Muscle of leg (tissue), 3 donors: ENCODE measurements at regions not wholly inside any gene's neighbourhood (a gene's known extent, or its start where the extent isn't known, plus 50 kb on each side); places are given as distances from the start of the nearest gene placed in this dataset.

Experiments
- DNase-seq: peaks from one replicate; pipeline ENCODE4 v3.0.0; 2013
- H3K27ac ChIP-seq: one replicate; pipeline ENCODE4 v1.5.1; 2013; ENCODE audit warnings: mild to moderate bottlenecking, low read length, control low read depth
- H3K27me3 ChIP-seq: one replicate; pipeline ENCODE4 v1.6.1; 2013; ENCODE audit warnings: low read length; ENCODE audit not compliant: control insufficient read depth, insufficient read depth
- H3K36me3 ChIP-seq: one replicate; pipeline ENCODE4 v1.6.1; 2013; ENCODE audit warnings: low read length; ENCODE audit not compliant: control insufficient read depth, insufficient read depth
- H3K4me1 ChIP-seq: one replicate; pipeline ENCODE4 v1.6.1; 2013; ENCODE audit warnings: low read length; ENCODE audit not compliant: control insufficient read depth, insufficient read depth
- H3K4me3 ChIP-seq: one replicate; pipeline ENCODE4 v1.5.1; 2013; ENCODE audit warnings: low read length, control low read depth
- H3K9me3 ChIP-seq: replicated peaks from 2 replicates; pipeline ENCODE4 v1.6.1; 2013; ENCODE audit warnings: low read depth, low read length; ENCODE audit not compliant: control insufficient read depth
- WGBS: methylation state at CpG from one replicate; pipeline ENCODE4 v1.1.5; 2013; ENCODE audit warnings: missing lambda C conversion rate; ENCODE audit not compliant: insufficient coverage; 5-methylcytosine and 5-hydroxymethylcytosine counted together

DNA sequence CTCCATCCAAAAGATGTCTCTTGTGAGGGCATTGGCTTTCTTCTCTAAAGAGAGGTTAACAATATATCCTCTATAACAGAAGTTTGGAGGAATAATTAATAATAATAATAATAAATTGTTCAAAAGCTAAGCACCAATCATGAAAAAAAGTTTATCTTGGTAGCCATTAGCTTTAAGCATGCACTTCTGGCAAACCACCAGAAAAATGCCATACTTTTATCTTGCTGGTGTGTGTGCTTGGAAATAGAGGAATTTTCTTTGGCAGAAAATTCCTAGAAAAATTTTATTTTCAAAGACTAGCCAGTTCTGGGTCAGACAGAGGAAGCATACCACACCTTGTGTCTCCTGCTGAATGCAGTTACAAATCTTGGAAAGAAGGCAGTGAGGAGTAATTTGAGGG is 52.5 kb upstream of the NPY start:
- Histone ChIP-seq H3K27me3 (no peaks in the 10 kb centered on the region), H3K36me3 (no peaks in the 10 kb centered on the region), H3K9me3 (no peaks in the 10 kb centered on the region), H3K4me3 (no peak overlapping the region), H3K27ac (no peak overlapping the region), H3K4me1 (no peaks in the 10 kb centered on the region)
- no peak for DNase-seq

DNA sequence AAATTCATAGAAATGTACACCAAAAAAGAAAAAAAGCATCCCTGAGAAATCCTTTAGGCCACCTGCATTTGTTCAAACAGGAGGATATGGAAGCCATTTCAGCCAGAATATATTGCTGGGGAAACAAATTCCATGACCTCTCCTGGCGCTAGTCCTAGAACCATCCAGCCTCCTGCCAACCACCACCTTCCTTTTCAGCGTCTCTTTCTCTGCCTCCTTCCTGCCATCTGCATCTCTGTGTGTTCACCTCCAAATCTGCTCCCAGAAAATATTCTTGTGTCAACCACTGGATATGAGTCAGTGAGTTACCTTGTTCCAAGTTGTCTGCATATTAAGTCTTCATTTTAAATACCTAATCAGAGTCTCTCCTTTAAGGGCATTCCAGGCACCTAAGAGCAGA is 50.6 kb upstream of the NPY start:
- 100% methylated on average over 1 of the region's 2 CpGs for WGBS
- Histone ChIP-seq H3K9me3 (no peaks in the 10 kb centered on the region), H3K27me3 (no peaks in the 10 kb centered on the region), H3K36me3 (no peaks in the 10 kb centered on the region), H3K27ac (no peak overlapping the region), H3K4me1 (no peaks in the 10 kb centered on the region), H3K4me3 (no peak overlapping the region)
- no peak for DNase-seq
